Hematopoietic multipotent progenitor cell treated with erythropoietin and hydrocortisone succinate and interleukin-3 and kit ligand, for 6 days (in vitro differentiated cells): ENCODE measurements at regions not wholly inside any gene's neighbourhood (a gene's known extent, or its start where the extent isn't known, plus 50 kb on each side); places are given as distances from the start of the nearest gene placed in this dataset.
"Not testable (repeated sequence)": the region's sequence is repeated elsewhere in the genome, so short reads cannot be mapped to it uniquely, and the experiment has no call there.

ENCODE experiments used
- DNase-seq: peaks from one replicate; pipeline ENCODE4 v3.0.0-alpha.2; 2015

DNA sequence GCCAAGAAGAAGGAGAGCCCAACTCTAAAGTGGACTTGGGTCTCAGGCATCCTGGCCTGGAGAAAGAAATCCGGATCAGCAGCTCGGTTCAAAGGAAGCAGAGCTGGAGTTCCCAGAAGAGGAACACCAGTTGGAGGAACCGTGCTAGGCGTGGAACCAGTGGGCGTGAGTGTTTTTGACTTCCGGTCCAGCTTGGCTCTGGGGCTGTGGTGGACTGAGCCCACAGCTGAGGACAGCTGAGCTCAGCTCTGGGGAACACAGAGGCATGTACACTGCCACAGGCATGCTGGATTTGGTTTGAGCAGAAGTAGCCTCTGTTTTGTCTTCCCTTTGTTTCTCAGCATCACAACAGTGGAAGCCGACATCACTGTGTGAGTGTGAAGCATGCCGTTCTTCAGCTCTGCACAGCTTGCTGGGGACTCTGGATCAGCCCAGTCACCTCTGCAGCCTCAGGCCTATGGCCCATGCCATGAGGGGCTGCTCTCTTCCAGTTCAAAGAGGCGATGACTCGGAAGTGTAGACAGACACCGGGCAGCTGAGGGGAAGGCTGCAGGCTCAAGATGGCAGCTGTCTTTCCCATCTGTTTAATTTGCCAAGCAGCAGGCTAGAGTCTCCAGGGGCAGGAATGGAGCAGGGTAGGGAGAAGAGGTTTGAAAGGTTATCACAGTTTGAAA, 185.8 kb upstream of the UBE3A start:
- DNase-seq, result no peak

DNA sequence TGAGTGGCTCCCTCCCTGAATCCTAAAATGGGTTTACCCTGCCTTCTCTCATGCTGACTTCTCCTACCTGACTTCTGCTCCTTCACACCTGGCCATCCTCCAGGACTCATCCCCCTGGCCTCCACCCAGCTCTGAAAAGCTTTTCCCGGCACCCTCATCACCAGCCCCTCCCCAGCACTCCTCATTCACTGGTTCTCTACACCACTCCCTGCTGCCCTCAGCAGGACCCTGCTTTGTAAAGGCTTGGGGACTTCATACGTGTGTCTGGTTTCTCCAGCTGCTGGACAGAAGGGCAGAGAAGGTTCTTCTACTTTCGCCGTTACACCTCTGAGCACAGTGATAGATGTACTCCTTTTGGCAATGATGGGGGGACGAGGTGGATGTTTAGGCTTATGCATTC, 184.9 kb upstream of the UBE3A start:
- no peak for DNase-seq

DNA sequence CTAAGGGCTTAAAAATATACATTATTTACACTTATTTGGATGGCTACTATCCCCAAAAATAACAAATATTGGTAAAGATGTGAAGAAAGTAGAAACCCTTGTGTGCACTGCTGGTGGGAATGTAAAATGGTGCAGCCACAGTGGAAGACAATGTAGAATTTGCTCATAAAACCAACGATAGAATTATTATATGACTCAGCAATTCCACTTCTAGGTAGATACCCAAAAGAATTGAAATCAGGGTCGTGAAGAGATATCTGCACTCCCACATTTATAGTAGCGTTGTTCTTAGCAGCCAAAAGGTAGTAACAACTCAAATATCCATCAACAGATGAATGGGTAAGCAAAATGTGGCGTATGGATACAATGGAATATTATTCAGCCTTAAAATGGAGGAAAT, 181.6 kb upstream of the UBE3A start:
- DNase-seq, result no peak

GRCh38 chr15:25619761-25620160, 180.9 kb upstream of the UBE3A start:
- no peak for DNase-seq

- DNase-seq, result no peak
These were observed 180.3 kb upstream of the UBE3A start for GRCh38 chr15:25619076-25619475.

DNA sequence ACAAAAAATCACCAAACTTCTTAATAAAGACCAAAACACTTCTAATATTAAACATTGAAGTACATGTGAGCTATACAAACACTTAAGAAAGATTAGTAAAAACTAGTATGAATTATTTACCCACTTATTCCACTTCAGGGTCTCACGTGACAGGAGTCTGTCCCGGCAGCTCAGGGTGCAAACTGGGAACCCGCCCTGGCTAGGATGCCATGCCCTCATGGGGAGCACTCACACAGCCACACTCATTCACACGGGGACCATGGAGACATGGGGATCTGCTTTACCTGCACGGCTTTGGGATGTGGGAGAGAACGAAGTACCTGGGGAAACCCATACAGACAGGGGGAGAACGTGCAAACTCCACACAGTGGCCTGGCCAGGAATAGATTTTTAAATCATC, 179.3 kb upstream of the UBE3A start:
- DNase-seq, result no peak

DNA sequence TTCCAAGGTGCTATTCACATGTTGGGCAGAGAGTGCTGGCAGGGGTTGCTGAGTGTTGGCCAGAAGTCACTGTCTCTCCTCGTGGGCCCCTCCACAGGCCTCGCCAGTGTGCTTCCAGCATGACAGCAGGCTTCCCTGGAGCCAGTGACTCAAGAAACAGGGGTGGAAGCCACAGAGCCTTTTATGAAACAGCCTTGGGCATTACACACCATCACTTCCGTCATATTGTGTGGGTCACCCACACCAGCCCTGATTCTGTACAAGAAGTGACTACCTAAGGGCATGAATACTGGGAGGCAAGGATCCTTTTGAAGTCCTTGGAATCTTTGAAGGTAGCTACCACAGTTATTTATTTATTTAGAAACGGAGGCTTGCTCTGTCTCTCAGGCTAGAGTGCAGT, 177.6 kb upstream of the UBE3A start:
- no peak for DNase-seq

DNA sequence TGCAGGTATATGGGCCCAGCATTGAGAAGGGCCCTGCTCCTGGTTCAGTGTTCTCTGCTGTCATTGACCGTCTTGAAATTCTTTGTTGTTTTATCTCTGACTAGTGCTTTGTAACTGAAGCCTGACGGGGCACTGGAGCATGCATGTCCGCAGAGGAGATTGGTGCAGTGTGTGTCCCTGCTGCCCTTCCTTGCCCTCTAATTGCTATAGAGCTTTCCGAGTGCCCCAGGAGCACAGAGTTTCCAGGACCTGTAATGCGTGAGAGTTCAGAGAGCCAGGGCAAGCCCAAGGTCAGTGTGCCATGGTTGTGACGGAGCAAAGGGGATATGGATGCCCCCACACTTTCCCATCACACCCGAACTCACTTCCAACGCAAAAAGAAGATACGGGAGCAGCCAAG, 174.3 kb upstream of the UBE3A start:
- no peak for DNase-seq

DNA sequence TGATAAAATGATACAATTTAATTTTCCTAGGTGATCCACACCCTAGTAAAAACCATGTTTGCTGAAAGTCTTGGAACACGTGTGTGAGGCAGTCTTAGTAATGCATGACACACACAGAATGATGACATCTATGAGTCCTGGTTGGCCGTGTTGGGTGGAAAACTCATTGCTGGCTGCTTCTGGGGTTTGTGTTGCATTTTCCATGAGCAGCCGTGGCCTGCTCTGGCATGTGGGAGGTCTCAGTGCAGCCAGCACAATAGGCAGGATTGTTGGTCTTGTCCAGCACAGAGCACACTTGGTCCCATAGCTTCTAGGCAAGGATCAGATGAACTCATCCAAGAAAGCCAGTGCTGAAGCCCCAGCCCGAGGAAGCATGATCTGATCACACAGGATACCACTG, 172.8 kb upstream of the UBE3A start:
- DNase-seq, result no peak

DNA sequence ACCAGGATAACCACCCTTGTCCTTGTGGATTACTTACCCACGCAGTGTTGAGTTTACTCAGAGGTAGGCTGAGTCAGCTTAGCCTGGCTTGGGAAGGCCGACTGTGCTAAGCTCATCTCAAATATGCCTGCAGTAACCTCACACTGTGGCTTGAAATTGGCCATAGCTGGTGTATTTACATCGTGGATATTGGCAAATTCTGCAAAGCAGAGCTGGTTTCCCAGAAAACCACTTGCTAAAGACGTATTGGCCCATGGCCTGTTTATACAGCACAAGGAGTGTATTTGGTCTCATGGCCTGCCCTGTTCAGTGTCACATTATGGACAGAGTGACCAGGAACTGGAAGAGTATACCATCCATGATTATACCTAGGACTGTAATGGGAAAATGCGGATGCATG, 170.5 kb upstream of the UBE3A start:
- DNase-seq, result no peak

- no peak for DNase-seq
These were observed 170.1 kb upstream of the UBE3A start for GRCh38 chr15:25608926-25609325.

DNA sequence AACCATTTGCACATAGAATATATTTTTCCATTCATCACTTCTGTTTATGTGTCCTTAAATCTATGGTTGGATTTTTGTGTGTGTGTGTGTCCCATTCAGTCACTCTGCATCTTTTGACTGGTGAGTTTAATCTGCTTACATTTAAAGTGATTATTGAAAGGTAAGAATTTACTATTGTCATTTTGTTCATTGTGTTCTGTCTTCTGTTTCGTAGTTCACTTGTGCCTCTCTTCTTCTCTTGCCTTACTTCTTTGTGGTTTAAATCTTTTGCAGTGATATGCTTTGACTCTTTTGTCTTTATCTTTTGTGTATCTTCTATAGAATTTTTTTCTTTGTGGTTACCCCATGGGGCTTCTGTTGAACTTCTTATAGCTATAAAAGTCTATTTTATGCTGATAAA, 166.3 kb upstream of the UBE3A start:
- no peak for DNase-seq

- no peak for DNase-seq
These were observed 161.9 kb upstream of the UBE3A start for GRCh38 chr15:25600751-25601150.

- no peak for DNase-seq
These were observed 158.7 kb upstream of the UBE3A start for GRCh38 chr15:25597571-25597970.

- no peak for DNase-seq
These were observed 158.1 kb upstream of the UBE3A start for GRCh38 chr15:25596644-25597562.

DNA sequence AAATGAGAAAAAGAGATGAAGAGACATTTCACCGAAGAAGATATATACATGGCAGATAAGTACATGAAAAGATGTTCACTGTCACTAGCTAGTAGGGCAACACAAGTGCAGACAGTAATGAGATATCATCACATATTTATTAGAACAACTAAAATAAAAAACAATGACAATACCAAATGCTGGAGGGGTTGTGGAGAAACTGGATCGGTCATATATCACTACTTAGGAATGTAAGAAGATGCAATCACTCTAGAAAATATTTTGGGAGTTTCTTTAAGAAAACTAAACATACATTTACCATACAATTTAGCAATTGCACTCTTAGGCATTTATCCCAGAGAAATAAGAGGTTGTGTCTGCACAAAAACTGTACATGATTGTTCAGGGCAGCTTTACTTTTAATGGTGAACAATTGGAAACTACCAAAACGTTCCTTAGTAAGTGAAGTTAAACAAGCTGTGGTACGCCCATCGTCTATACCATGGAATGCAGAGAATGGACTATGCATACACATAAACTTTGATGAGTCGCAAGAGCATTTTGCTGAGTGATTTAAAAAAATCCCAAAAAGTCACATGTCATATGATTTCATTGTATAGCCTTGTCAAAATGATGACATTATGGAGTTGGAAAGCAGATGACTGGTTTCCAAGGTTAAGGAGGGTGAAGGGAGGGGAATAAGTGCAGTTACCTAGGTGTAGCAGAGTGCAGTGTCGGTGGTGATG, 149.0 kb upstream of the UBE3A start:
- DNase-seq, result no peak

- DNase-seq, result no peak
These were observed 144.1 kb upstream of the UBE3A start for GRCh38 chr15:25582886-25583285.

- DNase-seq, result no peak
These were observed 140.3 kb upstream of the UBE3A start for GRCh38 chr15:25579127-25579526.

- DNase-seq, result no peak
These were observed 133.4 kb upstream of the UBE3A start for GRCh38 chr15:25572191-25572590.

- no peak for DNase-seq
These were observed 129.9 kb upstream of the UBE3A start for GRCh38 chr15:25568751-25569150.

GRCh38 chr15:25566545-25566944, 127.7 kb upstream of the UBE3A start:
- DNase-seq, result not testable (repeated sequence)

DNA sequence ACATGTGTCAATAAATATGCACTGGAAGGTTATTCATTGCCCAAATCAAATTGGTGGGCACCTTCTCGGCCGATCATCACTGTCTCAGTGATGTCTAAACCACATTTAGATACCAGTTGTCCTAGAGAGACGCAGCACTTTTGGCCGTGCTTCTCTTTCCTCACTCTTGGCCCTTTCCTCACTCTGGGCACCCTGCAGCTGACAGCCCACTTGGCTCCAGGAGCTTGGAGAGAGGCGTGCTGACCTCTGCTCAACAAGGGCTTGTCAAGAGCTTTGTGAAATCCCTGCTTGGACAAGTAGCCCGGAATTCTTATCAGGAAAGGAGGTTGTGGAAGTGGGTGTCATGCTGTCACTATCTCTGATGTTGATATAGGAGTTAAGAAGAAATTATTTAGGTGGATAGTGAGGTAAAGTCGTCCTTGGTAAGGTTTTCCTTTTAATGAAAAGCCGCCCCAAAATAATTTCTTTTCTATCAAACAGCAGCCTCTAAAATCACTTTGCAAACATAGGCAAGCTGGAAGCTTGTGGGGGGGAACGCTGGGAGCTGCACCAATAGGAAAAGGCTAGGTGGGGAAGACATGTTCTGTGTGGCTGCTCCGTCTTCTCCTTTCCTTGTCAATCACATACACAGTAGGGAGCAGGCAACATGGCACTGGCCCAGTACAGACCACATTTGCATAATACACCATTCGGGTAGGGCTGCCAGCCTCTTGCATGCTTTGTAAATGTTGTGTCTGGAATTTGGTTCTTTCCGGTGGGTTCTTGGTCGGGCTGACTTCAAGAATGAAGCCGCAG, 126.8 kb upstream of the UBE3A start:
- DNase-seq, result no peak

DNA sequence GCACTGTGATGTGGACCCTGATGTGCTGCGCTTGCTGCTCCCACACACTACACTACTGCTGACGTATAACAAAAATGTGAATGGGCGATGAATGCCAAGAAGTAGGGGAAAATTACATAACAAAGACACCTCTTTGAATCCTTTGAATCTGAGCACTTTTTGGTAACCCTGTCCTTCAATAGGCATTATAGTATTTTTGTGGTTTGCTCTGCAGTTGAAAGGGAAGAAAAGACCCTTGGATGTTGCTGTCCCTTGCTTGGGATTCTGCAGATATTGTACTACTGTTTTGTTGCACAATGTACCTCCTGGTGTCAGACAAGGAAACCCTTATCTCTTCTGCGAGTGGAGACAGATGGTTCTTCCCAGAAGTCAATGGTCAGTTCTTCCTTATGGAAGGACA, 124.8 kb upstream of the UBE3A start:
- DNase-seq, result no peak
